H1 (cell line): ENCODE measurements at regions not wholly inside any gene's neighbourhood (a gene's known extent, or its start where the extent isn't known, plus 50 kb on each side); places are given as distances from the start of the nearest gene placed in this dataset.

Experiments
- CTCF ChIA-PET: fragments of 300-600 bp; sonication (Branson Sonifier 250); formaldehyde crosslinking; loops from one replicate; lab custom pipeline; 2021; ENCODE audit not compliant: partially characterized antibody; lab: Charles Lee
- POLR2A ChIA-PET: fragments of 300-600 bp; sonication (Branson Sonifier 250); formaldehyde crosslinking; loops from one replicate; lab custom pipeline; 2021; ENCODE audit warnings: inconsistent platforms; ENCODE audit not compliant: partially characterized antibody; lab: Charles Lee
- DNase-seq, 2 experiments: peaks; one replicate each; pipeline versions ENCODE4 v3.0.0 to v3.0.0-alpha.2; 2010 to 2022; ENCODE audit warnings: low spot score in 2 of 2, low read depth in 1 of 2, mixed read lengths in 1 of 2
- FAIRE-seq: peaks from 2 replicates; lab custom pipeline; 2011; peaks lifted over from hg19 to GRCh38; lab: Jason Lieb, UNC
- H2AFZ ChIP-seq: 2 replicates; pipeline ENCODE4 v1.8.1; 2012; ENCODE audit warnings: low read length, inconsistent platforms
- H2AK5ac ChIP-seq: 2 replicates; pipeline ENCODE4 v1.6.1; 2013; ENCODE audit warnings: low read depth, low read length
- H2BK120ac ChIP-seq: replicated peaks from 2 replicates; pipeline ENCODE3; 2013; ENCODE audit warnings: low read depth, low read length, inconsistent platforms
- H2BK12ac ChIP-seq: 2 replicates; pipeline ENCODE4 v1.6.1; 2013; ENCODE audit warnings: low read depth, low read length
- H2BK15ac ChIP-seq: 2 replicates; pipeline ENCODE4 v1.6.1; 2013; ENCODE audit warnings: low read length
- H2BK20ac ChIP-seq: 2 replicates; pipeline ENCODE4 v1.6.1; 2013; ENCODE audit warnings: low read length
- H2BK5ac ChIP-seq: 2 replicates; pipeline ENCODE4 v1.6.1; 2013; ENCODE audit warnings: low read depth, low read length
- H3K14ac ChIP-seq: 2 replicates; pipeline ENCODE4 v1.6.1; 2013; ENCODE audit warnings: inconsistent platforms; ENCODE audit not compliant: insufficient read length
- H3K18ac ChIP-seq: 2 replicates; pipeline ENCODE4 v1.6.1; 2013; ENCODE audit warnings: low read length; ENCODE audit errors: extremely low read depth
- H3K23ac ChIP-seq: 2 replicates; pipeline ENCODE4 v1.6.1; 2013; ENCODE audit warnings: inconsistent platforms; ENCODE audit not compliant: insufficient read length
- H3K23me2 ChIP-seq: 2 replicates; pipeline ENCODE4 v1.6.1; 2013; ENCODE audit warnings: low read depth, low read length
- H3K27ac ChIP-seq: 2 replicates; pipeline ENCODE4 v1.6.1; 2011; ENCODE audit warnings: low read depth, low read length, inconsistent platforms
- H3K27me3 ChIP-seq, 4 experiments: replicated peaks in 1 of 4; 1 replicate in 1 of 4; 2 replicates in 3 of 4; pipeline versions ENCODE4 v1.6.1 to v1.8.1; 2011 to 2013; ENCODE audit warnings: low read length in 3 of 4, mild to moderate bottlenecking in 3 of 4, inconsistent platforms in 2 of 4, mixed read lengths in 2 of 4, moderate library complexity in 1 of 4; ENCODE audit not compliant: control insufficient read depth in 3 of 4, insufficient read depth in 3 of 4; ENCODE audit errors: extremely low read depth in 1 of 4
- H3K36me3 ChIP-seq, 4 experiments: 2 replicates each; pipeline versions ENCODE4 v1.6.1 to v1.8.1; 2011 to 2013; ENCODE audit warnings: mild to moderate bottlenecking in 4 of 4, low read length in 3 of 4, moderate library complexity in 2 of 4, control low read depth in 1 of 4, inconsistent platforms in 1 of 4; ENCODE audit not compliant: insufficient read depth in 4 of 4, control insufficient read depth in 2 of 4
- H3K4ac ChIP-seq: replicated peaks from 2 replicates; pipeline ENCODE3; 2013; ENCODE audit warnings: low read length, low read depth, mixed read lengths, inconsistent platforms; ENCODE audit not compliant: insufficient read length
- H3K4me1 ChIP-seq, 4 experiments: replicated peaks in 1 of 4; 1 replicate in 1 of 4; 2 replicates in 3 of 4; pipeline versions ENCODE4 v1.6.1 to v1.8.1; 2011 to 2013; ENCODE audit warnings: low read length in 3 of 4, inconsistent platforms in 2 of 4, mixed read lengths in 1 of 4; ENCODE audit not compliant: insufficient read depth in 4 of 4, control insufficient read depth in 3 of 4
- H3K4me2 ChIP-seq, 2 experiments: 2 replicates each; pipeline versions ENCODE4 v1.6.1 to v1.8.1; 2011 to 2013; ENCODE audit warnings: low read depth in 2 of 2, low read length in 2 of 2, control low read depth in 1 of 2, inconsistent platforms in 1 of 2, mild to moderate bottlenecking in 1 of 2; ENCODE audit not compliant: insufficient read depth in 1 of 2
- H3K4me3 ChIP-seq, 4 experiments: fragments of 200-600, 300-600 bp in 1 of 4; sonication (generic), shearing (Covaris generic), sonication (Bioruptor Twin) in 1 of 4; 2 replicates each; pipeline versions ENCODE4 v1.5.1 to v1.8.1; 2011 to 2016; ENCODE audit warnings: low read length in 4 of 4, low read depth in 3 of 4, control low read depth in 2 of 4, inconsistent platforms in 2 of 4, mild to moderate bottlenecking in 2 of 4, mixed read lengths in 1 of 4, moderate library complexity in 1 of 4; ENCODE audit not compliant: insufficient read depth in 2 of 4; ENCODE audit errors: extremely low read depth in 1 of 4
- H3K56ac ChIP-seq: replicated peaks from 2 replicates; pipeline ENCODE3; 2013; ENCODE audit warnings: low read depth, mild to moderate bottlenecking, mixed read lengths, low read length, inconsistent platforms; ENCODE audit not compliant: insufficient read length
- H3K79me1 ChIP-seq: 2 replicates; pipeline ENCODE4 v1.6.1; 2013; ENCODE audit warnings: low read depth, low read length, control low read depth
- H3K79me2 ChIP-seq, 2 experiments: 2 replicates each; pipeline versions ENCODE4 v1.6.1 to v1.8.1; 2012 to 2013; ENCODE audit warnings: low read length in 2 of 2, mild to moderate bottlenecking in 2 of 2, inconsistent platforms in 1 of 2; ENCODE audit not compliant: insufficient read depth in 2 of 2, control insufficient read depth in 1 of 2
- H3K9ac ChIP-seq, 4 experiments: replicated peaks in 1 of 4; 1 replicate in 1 of 4; 2 replicates in 3 of 4; pipeline versions ENCODE4 v1.6.1 to v1.8.1; 2011 to 2013; ENCODE audit warnings: low read depth in 3 of 4, low read length in 3 of 4, control low read depth in 2 of 4, mild to moderate bottlenecking in 2 of 4, moderate library complexity in 2 of 4, inconsistent platforms in 1 of 4; ENCODE audit errors: extremely low read depth in 1 of 4
- H3K9me3 ChIP-seq, 2 experiments: 2 replicates each; pipeline versions ENCODE4 v1.6.1 to v1.8.1; 2012 to 2013; ENCODE audit warnings: mild to moderate bottlenecking in 2 of 2, moderate library complexity in 2 of 2, control low read depth in 1 of 2, inconsistent platforms in 1 of 2, low read depth in 1 of 2, low read length in 1 of 2, mixed read lengths in 1 of 2; ENCODE audit not compliant: insufficient read depth in 2 of 2
- H4K20me1 ChIP-seq, 2 experiments: replicated peaks in 1 of 2; 2 replicates each; pipeline versions ENCODE3 to v1.8.1; 2011 to 2013; ENCODE audit warnings: inconsistent platforms in 2 of 2, low read length in 2 of 2, mild to moderate bottlenecking in 1 of 2; ENCODE audit not compliant: insufficient read depth in 2 of 2, control insufficient read depth in 1 of 2
- H4K5ac ChIP-seq: 2 replicates; pipeline ENCODE4 v1.6.1; 2013; ENCODE audit warnings: low read length, low read depth, mixed read lengths, inconsistent platforms; ENCODE audit not compliant: insufficient read length
- H4K8ac ChIP-seq: 2 replicates; pipeline ENCODE4 v1.8.0; 2013; ENCODE audit warnings: mild to moderate bottlenecking, moderate library complexity, low read length, inconsistent platforms; ENCODE audit not compliant: insufficient read depth; ENCODE audit errors: extremely low read depth
- H4K91ac ChIP-seq: replicated peaks from 2 replicates; pipeline ENCODE3; 2013; ENCODE audit warnings: low read length, mixed read lengths, inconsistent platforms; ENCODE audit not compliant: insufficient read length
- NRF1 ChIP-seq: IDR thresholded peaks from 2 replicates; pipeline ENCODE4 v1.6.1; 2011; ENCODE audit warnings: mild to moderate bottlenecking, low read depth, low read length, improper control_type of control experiment
- SIRT6 ChIP-seq: IDR thresholded peaks from one replicate; pipeline ENCODE4 v1.7.1; 2012; ENCODE audit warnings: low read length, inconsistent platforms
- ZNF274 ChIP-seq: IDR thresholded peaks from 2 replicates; pipeline ENCODE4 v1.7.0; 2012; ENCODE audit warnings: low read length, borderline replicate concordance; ENCODE audit errors: extremely low read depth
- WGBS, 2 experiments: shearing (Covaris generic) in 1 of 2; methylation state at CpG; one replicate each; pipeline versions ENCODE4 v1.1.6 to v1.1.7; 2013 to 2015; ENCODE audit warnings: low lambda C conversion rate in 2 of 2, mixed read lengths in 2 of 2, inconsistent platforms in 1 of 2, low coverage in 1 of 2, missing lambda C conversion rate in 1 of 2; ENCODE audit not compliant: insufficient replicate concordance in 2 of 2, insufficient coverage in 1 of 2, insufficient read length in 1 of 2; ENCODE audit errors: extremely low coverage in 1 of 2, missing lambda C conversion rate in 1 of 2; 5-methylcytosine and 5-hydroxymethylcytosine counted together

DNA sequence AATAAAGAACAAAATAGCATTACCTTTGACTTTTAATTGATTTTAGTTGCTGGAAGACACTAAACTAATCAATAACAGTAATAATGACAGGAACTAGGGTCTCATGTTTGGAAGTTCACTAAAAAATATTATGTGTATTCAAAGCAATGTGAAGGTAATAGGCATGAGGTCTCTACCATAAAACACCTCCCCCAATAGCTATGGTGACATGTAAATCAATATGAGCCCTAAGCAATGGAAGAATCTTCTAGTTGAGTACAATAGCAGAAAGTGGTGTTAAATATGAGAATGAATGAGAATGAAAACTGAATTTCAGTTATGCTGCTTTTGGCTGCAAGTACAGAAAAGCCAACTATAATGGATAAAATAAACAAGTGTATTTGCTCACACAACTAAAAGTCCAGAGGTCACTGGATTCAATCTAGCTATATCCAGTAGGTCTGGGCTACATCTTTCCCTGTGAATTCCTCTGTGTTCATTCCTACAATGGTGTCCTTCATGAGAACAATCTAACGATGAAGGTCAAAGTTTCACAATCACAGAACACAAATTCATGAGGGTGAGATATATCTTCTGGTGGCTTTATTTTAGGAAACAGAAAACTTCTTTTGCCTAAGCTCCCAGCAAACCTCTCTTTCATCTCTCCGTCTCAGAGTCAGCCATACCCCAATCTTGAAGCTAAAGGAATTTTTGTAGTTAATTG, 728.0 kb downstream of the FSCB start:
- H2AFZ ChIP-seq: no peak overlapping the region
- CTCF ChIA-PET: interaction anchor here (1.2 kb wide), 1 partner anchor 132 kb away, joined by 5 read pairs; no protein-coding TSS in a partner anchor

More for the DNA sequence above, 728.0 kb downstream of the FSCB start:
- no peak overlapping the region for H2BK5ac ChIP-seq
- peaks cover 0 to 4% (median 1%) of the 10 kb centered on the region in 4 experiments; a peak in 2 of 7 replicates for H3K4me1 ChIP-seq
- H3K27ac ChIP-seq: no peak overlapping the region
- no peaks in the 10 kb centered on the region; the same call in 1 of the 2 replicates for H3K23me2 ChIP-seq
- H3K79me1 ChIP-seq: no peaks in the 10 kb centered on the region
- DNase-seq: no peak
- no peak overlapping the region for H4K91ac ChIP-seq
- H2BK15ac ChIP-seq: no peak overlapping the region
- peaks cover 0 to 5% of the 10 kb centered on the region in 2 experiments; a peak in 1 of 4 replicates for H3K9me3 ChIP-seq
- H2BK20ac ChIP-seq: no peak overlapping the region
- H3K4me3 ChIP-seq: no peak overlapping the region
- no peak overlapping the region for H2AK5ac ChIP-seq
- POLR2A ChIA-PET: interaction anchor here (1.4 kb wide), 1 partner anchor 24 kb away, joined by 4 read pairs; no protein-coding TSS in a partner anchor
- TF ChIP-seq ZNF274: no peak
- TF ChIP-seq SIRT6: no peak
- no peak for TF ChIP-seq NRF1
- FAIRE-seq: no peak
- H3K23ac ChIP-seq: no peak overlapping the region
- H3K14ac ChIP-seq: no peak overlapping the region
- no peaks in the 10 kb centered on the region for H3K79me2 ChIP-seq
- no peak overlapping the region for H3K9ac ChIP-seq
- WGBS, 2 experiments: 70% methylated on average over 2 of the region's 2 CpGs; no CpG with 5 or more reads in 1 of the 2 experiments
- H3K4ac ChIP-seq: no peak overlapping the region
- H4K20me1 ChIP-seq: no peaks in the 10 kb centered on the region
- H4K8ac ChIP-seq: no peak overlapping the region
- H3K36me3 ChIP-seq: no peaks in the 10 kb centered on the region
- H3K18ac ChIP-seq: no peak overlapping the region
- no peak overlapping the region for H2BK12ac ChIP-seq
- H3K27me3 ChIP-seq: peaks cover 0 to 1% (median 0%) of the 10 kb centered on the region in 4 experiments; a peak in 1 of 7 replicates
- H3K56ac ChIP-seq: no peak overlapping the region
- H2BK120ac ChIP-seq: no peak overlapping the region
- no peak overlapping the region for H3K4me2 ChIP-seq
- no peak overlapping the region for H4K5ac ChIP-seq
